IMR-90 (cell line): ENCODE measurements at regions not wholly inside any gene's neighbourhood (a gene's known extent, or its start where the extent isn't known, plus 50 kb on each side); places are given as distances from the start of the nearest gene placed in this dataset.

Experiments
- ATAC-seq: fragments of 200-7000 bp; cut with Tn5 transposase; 2 replicates; pipeline ENCODE4 v1.9.1; 2020; ENCODE audit warnings: low read depth, mild to moderate bottlenecking, moderate library complexity
- BruUV-seq: library from RNA; stranded (reverse); fragments of 400-500 nt; replicated peaks from 2 replicates; lab custom pipeline; 2021; lab: Mats Ljungman, UMichigan
- CTCF ChIA-PET: fragments of 300-600 bp; formaldehyde crosslinking; extraction: SDS; loops from one replicate; lab custom pipeline; 2021; ENCODE audit warnings: antibody characterized with exemption; lab: Yijun Ruan, JAX
- POLR2A ChIA-PET: fragments of 300-600 bp; sonication (Branson Sonifier 250); formaldehyde crosslinking; loops from one replicate; lab custom pipeline; 2022; ENCODE audit warnings: antibody characterized with exemption; ENCODE audit not compliant: unreplicated experiment; lab: Charles Lee
- DNase-seq: peaks from one replicate; pipeline ENCODE4 v3.0.0; 2013
- H2AFZ ChIP-seq: replicated peaks from 2 replicates; pipeline ENCODE3; 2013; ENCODE audit warnings: low read length, mild to moderate bottlenecking; ENCODE audit not compliant: poor library complexity
- H2AK5ac ChIP-seq: 2 replicates; pipeline ENCODE4 v1.6.1; 2013; ENCODE audit warnings: low read depth, low read length, inconsistent platforms
- H2AK9ac ChIP-seq: replicated peaks from 2 replicates; pipeline ENCODE3; 2013; ENCODE audit warnings: mild to moderate bottlenecking, low read depth, low read length, moderate library complexity; ENCODE audit not compliant: poor library complexity
- H2BK120ac ChIP-seq: 2 replicates; pipeline ENCODE4 v1.6.1; 2013; ENCODE audit warnings: low read depth, low read length, inconsistent platforms
- H2BK15ac ChIP-seq: 3 replicates; pipeline ENCODE4 v1.6.1; 2013; ENCODE audit warnings: low read depth, low read length, inconsistent platforms
- H2BK20ac ChIP-seq: 2 replicates; pipeline ENCODE4 v1.6.1; 2013; ENCODE audit warnings: low read depth, mild to moderate bottlenecking, inconsistent platforms, low read length, moderate library complexity
- H2BK5ac ChIP-seq: 2 replicates; pipeline ENCODE4 v1.6.1; 2013; ENCODE audit warnings: mild to moderate bottlenecking, low read depth, low read length, inconsistent platforms; ENCODE audit not compliant: poor library complexity, severe bottlenecking
- H3K14ac ChIP-seq: replicated peaks from 2 replicates; pipeline ENCODE4 v1.6.1; 2013; ENCODE audit warnings: low read depth, low read length, inconsistent platforms
- H3K18ac ChIP-seq: 2 replicates; pipeline ENCODE4 v1.6.1; 2013; ENCODE audit warnings: low read depth, low read length, control low read depth
- H3K23ac ChIP-seq: 2 replicates; pipeline ENCODE4 v1.6.1; 2013; ENCODE audit warnings: low read depth, low read length, inconsistent platforms
- H3K27ac ChIP-seq: 2 replicates; pipeline ENCODE4 v1.5.1; 2013; ENCODE audit warnings: mild to moderate bottlenecking, control low read depth, low read length; ENCODE audit not compliant: insufficient read depth
- H3K27me3 ChIP-seq: 2 replicates; pipeline ENCODE4 v1.6.1; 2013; ENCODE audit warnings: low read length; ENCODE audit not compliant: control insufficient read depth, insufficient read depth
- H3K36me3 ChIP-seq: 2 replicates; pipeline ENCODE4 v1.6.1; 2013; ENCODE audit warnings: low read length, mixed read lengths; ENCODE audit not compliant: control insufficient read depth, insufficient read depth
- H3K4ac ChIP-seq: 2 replicates; pipeline ENCODE4 v1.6.1; 2013; ENCODE audit warnings: low read depth, low read length, inconsistent platforms
- H3K4me1 ChIP-seq: 2 replicates; pipeline ENCODE4 v1.6.1; 2013; ENCODE audit warnings: low read length, mixed read lengths; ENCODE audit not compliant: control insufficient read depth, insufficient read depth
- H3K4me2 ChIP-seq: 2 replicates; pipeline ENCODE4 v1.6.1; 2013; ENCODE audit warnings: low read depth, mild to moderate bottlenecking, control low read depth, low read length, moderate library complexity
- H3K4me3 ChIP-seq: 2 replicates; pipeline ENCODE4 v1.5.1; 2013; ENCODE audit warnings: low read depth, mild to moderate bottlenecking, control low read depth, low read length, moderate library complexity; ENCODE audit not compliant: insufficient read depth
- H3K56ac ChIP-seq: 2 replicates; pipeline ENCODE4 v1.6.1; 2013; ENCODE audit warnings: low read length, inconsistent platforms; ENCODE audit not compliant: insufficient read depth; ENCODE audit errors: extremely low read depth
- H3K79me1 ChIP-seq, 2 experiments: 2 replicates each; pipeline ENCODE4 v1.6.1; 2013; ENCODE audit warnings: low read length in 2 of 2, inconsistent platforms in 1 of 2, low read depth in 1 of 2
- H3K9ac ChIP-seq: 2 replicates; pipeline ENCODE4 v1.6.1; 2013; ENCODE audit warnings: low read depth, low read length, control low read depth
- H3K9me1 ChIP-seq: 2 replicates; pipeline ENCODE4 v1.6.1; 2013; ENCODE audit warnings: low read length, inconsistent platforms; ENCODE audit not compliant: insufficient read depth
- H3K9me3 ChIP-seq: 2 replicates; pipeline ENCODE4 v1.6.1; 2013; ENCODE audit warnings: low read length; ENCODE audit not compliant: control insufficient read depth, insufficient read depth
- H4K20me1 ChIP-seq: 2 replicates; pipeline ENCODE4 v1.6.1; 2013; ENCODE audit warnings: low read length, inconsistent platforms; ENCODE audit not compliant: insufficient read depth
- H4K5ac ChIP-seq: 2 replicates; pipeline ENCODE4 v1.6.1; 2013; ENCODE audit warnings: mild to moderate bottlenecking, low read depth, low read length, control low read depth
- H4K8ac ChIP-seq, 2 experiments: 2 replicates each; pipeline ENCODE4 v1.6.1; 2013; ENCODE audit warnings: low read depth in 2 of 2, low read length in 2 of 2, control low read depth in 1 of 2, inconsistent platforms in 1 of 2
- H4K91ac ChIP-seq: 2 replicates; pipeline ENCODE4 v1.6.1; 2013; ENCODE audit warnings: low read depth, low read length, inconsistent platforms; ENCODE audit not compliant: insufficient read depth
- BHLHE40 ChIP-seq: fragments of 150-350 bp; IDR thresholded peaks from 2 replicates; pipeline ENCODE4 v1.6.1; 2016; ENCODE audit warnings: mild to moderate bottlenecking, low read depth, low read length
- CEBPB ChIP-seq: IDR thresholded peaks from 2 replicates; pipeline ENCODE4 v1.6.1; 2012; ENCODE audit warnings: low read depth, low read length, improper control_type of control experiment
- CHD1 ChIP-seq: IDR thresholded peaks from 2 replicates; pipeline ENCODE4 v1.6.1; 2012; ENCODE audit warnings: low read depth, low read length, improper control_type of control experiment
- FOS ChIP-seq: fragments of 150-350 bp; IDR thresholded peaks from 2 replicates; pipeline ENCODE4 v1.6.1; 2016; ENCODE audit warnings: low read depth, low read length
- MAFK ChIP-seq: IDR thresholded peaks from 2 replicates; pipeline ENCODE4 v1.6.1; 2012; ENCODE audit warnings: low read depth, low read length, improper control_type of control experiment
- MAZ ChIP-seq: IDR thresholded peaks from 2 replicates; pipeline ENCODE4 v1.6.1; 2012; ENCODE audit warnings: low read depth, mild to moderate bottlenecking, low read length, improper control_type of control experiment, moderate library complexity, borderline replicate concordance
- MXI1 ChIP-seq: IDR thresholded peaks from 2 replicates; pipeline ENCODE4 v1.6.1; 2012; ENCODE audit warnings: low read depth, mild to moderate bottlenecking, low read length, moderate library complexity, borderline replicate concordance
- POLR2A ChIP-seq: IDR thresholded peaks from 2 replicates; pipeline ENCODE4 v1.6.1; 2012; ENCODE audit warnings: mild to moderate bottlenecking, low read depth, low read length
- RAD21 ChIP-seq: IDR thresholded peaks from 2 replicates; pipeline ENCODE4 v1.6.1; 2012; ENCODE audit warnings: low read length, improper control_type of control experiment
- RCOR1 ChIP-seq: IDR thresholded peaks from 2 replicates; pipeline ENCODE4 v1.6.1; 2012; ENCODE audit warnings: mild to moderate bottlenecking, low read length, improper control_type of control experiment; ENCODE audit not compliant: insufficient replicate concordance
- RFX5 ChIP-seq: IDR thresholded peaks from 2 replicates; pipeline ENCODE4 v1.8.0; 2012; ENCODE audit warnings: low read depth, mild to moderate bottlenecking, low read length, moderate library complexity
- SMC3 ChIP-seq: fragments of 150-350 bp; IDR thresholded peaks from 2 replicates; pipeline ENCODE4 v1.6.1; 2016; ENCODE audit warnings: low read depth, mild to moderate bottlenecking, antibody characterized with exemption, low read length, moderate library complexity
- WGBS, 2 experiments: methylation state at CpG; one replicate each; pipeline versions ENCODE4 v1.1.5 to v1.1.7; 2013; ENCODE audit warnings: missing lambda C conversion rate in 2 of 2; ENCODE audit not compliant: insufficient read length in 1 of 2; ENCODE audit errors: extremely low coverage in 2 of 2; 5-methylcytosine and 5-hydroxymethylcytosine counted together
- dilution Hi-C: fragments of 300-500 bp; cut with HindIII; formaldehyde crosslinking; loops from one replicate; pipeline ENCODE4 v1.14.3; 2018; ENCODE audit warnings: low sequenced_read_pairs; ENCODE audit not compliant: unreplicated experiment
- in situ Hi-C: fragments of 300-500 bp; cut with MboI; formaldehyde crosslinking; loops from 3 replicates; pipeline ENCODE4 v1.14.3; 2019; ENCODE audit warnings: low sequenced_read_pairs, inconsistent platforms, mixed read lengths
- intact Hi-C: fragments of 100-400 bp; cut with micrococcal nuclease; formaldehyde crosslinking; loops from 2 replicates; pipeline ENCODE4 v1.10.0; 2022
- TF ChIP-seq, protein P1 (sequence below): conservative IDR thresholded peaks from 2 replicates; pipeline ENCODE4 v1.5.1; 2012; ENCODE audit warnings: mild to moderate bottlenecking, low read depth, low read length, improper control_type of control experiment
- TF ChIP-seq, protein P2 (sequence below): fragments of 150-350 bp; IDR thresholded peaks from 2 replicates; pipeline ENCODE4 v1.6.1; 2016; ENCODE audit warnings: low read depth, mild to moderate bottlenecking, low read length, moderate library complexity, borderline replicate concordance
- TF ChIP-seq, protein P3 (sequence below): fragments of 150-350 bp; IDR thresholded peaks from 2 replicates; pipeline ENCODE4 v1.6.1; 2017; ENCODE audit warnings: mild to moderate bottlenecking, antibody characterized with exemption, low read length, low read depth

DNA sequence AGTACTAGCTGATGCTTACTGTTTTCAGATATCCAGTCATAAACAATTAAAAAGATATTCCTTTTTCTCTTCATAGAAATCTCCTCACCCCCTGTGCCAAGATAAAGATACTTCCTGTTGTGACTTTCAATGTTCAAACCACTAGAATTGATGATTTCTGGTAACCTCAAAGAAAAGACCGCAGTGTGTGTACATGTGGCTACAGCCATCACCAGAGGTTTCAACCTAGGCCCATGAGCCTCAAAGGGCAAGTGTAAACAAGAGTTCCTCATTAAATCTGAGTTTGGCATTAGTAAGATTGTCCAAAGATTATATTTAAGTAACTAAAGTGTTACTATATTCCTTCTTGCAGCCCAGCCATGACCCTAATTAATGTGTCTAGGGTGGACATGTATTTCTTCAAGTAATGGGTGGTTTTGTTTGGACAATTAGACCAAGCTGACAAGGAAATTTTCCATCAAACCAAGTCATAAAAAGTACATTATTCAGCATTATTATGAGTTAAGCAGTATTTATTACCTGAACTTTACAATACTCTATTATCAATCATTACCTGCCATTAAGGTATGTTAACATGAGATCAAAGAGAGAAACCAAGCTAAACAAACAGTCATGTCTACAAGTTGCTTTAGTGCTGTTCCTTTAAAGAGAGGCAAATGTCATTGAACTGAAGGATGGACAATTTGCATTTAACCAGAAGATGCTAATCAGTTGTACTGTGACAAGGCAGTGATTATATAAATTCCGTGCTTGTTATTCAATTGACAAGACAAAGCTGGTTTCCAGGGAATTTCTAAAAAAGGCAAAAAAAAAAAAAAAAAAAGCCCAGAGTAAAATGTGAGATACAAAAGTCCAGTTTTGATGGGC, 382.7 kb downstream of the LNPK start:
- Histone ChIP-seq H4K8ac (no peak overlapping the region), H2BK15ac (no peak overlapping the region), H4K91ac (no peak overlapping the region), H3K9me3 (no peaks in the 10 kb centered on the region), H2AK5ac (no peak overlapping the region), H3K4ac (no peak overlapping the region), H4K20me1 (no peaks in the 10 kb centered on the region), H3K4me1 (no peaks in the 10 kb centered on the region), H3K4me3 (no peak overlapping the region), H2BK120ac (no peak overlapping the region), H3K36me3 (no peaks in the 10 kb centered on the region), H2AFZ (no peak overlapping the region), H3K9me1 (no peaks in the 10 kb centered on the region), H3K9ac (no peak overlapping the region), H3K23ac (no peak overlapping the region), H3K4me2 (no peak overlapping the region), H2BK20ac (no peak overlapping the region), H3K56ac (no peak overlapping the region), H3K14ac (no peak overlapping the region), H2BK5ac (no peak overlapping the region), H3K79me1 (no peaks in the 10 kb centered on the region), H3K27me3 (no peaks in the 10 kb centered on the region), H4K5ac (no peak overlapping the region), H3K18ac (no peak overlapping the region), H2AK9ac (no peak overlapping the region), H3K27ac (no peak overlapping the region)
- dilution Hi-C loops (no loop called here), in situ Hi-C loops (no loop called here), intact Hi-C loops (no loop called here)
- WGBS, 2 experiments, result no CpG with 5 or more reads among the region's 2 CpGs
- POLR2A ChIA-PET, result interaction anchor here (0.6 kb wide), 1 partner anchor 53 kb away, joined by 3 read pairs; no protein-coding TSS in a partner anchor
- ATAC-seq (no peak), DNase-seq (no peak)
- TF ChIP-seq SMC3 (no peak), BHLHE40 (no peak), RCOR1 (no peak), RFX5 (no peak), CEBPB (no peak), MXI1 (no peak), POLR2A (no peak), FOS (no peak), MAFK (no peak), RAD21 (no peak), MAZ (no peak), CHD1 (no peak)
- TF ChIP-seq, protein P1, sequence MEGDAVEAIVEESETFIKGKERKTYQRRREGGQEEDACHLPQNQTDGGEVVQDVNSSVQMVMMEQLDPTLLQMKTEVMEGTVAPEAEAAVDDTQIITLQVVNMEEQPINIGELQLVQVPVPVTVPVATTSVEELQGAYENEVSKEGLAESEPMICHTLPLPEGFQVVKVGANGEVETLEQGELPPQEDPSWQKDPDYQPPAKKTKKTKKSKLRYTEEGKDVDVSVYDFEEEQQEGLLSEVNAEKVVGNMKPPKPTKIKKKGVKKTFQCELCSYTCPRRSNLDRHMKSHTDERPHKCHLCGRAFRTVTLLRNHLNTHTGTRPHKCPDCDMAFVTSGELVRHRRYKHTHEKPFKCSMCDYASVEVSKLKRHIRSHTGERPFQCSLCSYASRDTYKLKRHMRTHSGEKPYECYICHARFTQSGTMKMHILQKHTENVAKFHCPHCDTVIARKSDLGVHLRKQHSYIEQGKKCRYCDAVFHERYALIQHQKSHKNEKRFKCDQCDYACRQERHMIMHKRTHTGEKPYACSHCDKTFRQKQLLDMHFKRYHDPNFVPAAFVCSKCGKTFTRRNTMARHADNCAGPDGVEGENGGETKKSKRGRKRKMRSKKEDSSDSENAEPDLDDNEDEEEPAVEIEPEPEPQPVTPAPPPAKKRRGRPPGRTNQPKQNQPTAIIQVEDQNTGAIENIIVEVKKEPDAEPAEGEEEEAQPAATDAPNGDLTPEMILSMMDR, result no peak
- TF ChIP-seq, protein P2, sequence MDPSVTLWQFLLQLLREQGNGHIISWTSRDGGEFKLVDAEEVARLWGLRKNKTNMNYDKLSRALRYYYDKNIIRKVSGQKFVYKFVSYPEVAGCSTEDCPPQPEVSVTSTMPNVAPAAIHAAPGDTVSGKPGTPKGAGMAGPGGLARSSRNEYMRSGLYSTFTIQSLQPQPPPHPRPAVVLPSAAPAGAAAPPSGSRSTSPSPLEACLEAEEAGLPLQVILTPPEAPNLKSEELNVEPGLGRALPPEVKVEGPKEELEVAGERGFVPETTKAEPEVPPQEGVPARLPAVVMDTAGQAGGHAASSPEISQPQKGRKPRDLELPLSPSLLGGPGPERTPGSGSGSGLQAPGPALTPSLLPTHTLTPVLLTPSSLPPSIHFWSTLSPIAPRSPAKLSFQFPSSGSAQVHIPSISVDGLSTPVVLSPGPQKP, result no peak
- TF ChIP-seq, protein P3, sequence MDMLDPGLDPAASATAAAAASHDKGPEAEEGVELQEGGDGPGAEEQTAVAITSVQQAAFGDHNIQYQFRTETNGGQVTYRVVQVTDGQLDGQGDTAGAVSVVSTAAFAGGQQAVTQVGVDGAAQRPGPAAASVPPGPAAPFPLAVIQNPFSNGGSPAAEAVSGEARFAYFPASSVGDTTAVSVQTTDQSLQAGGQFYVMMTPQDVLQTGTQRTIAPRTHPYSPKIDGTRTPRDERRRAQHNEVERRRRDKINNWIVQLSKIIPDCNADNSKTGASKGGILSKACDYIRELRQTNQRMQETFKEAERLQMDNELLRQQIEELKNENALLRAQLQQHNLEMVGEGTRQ, result no peak
- no TSS peak for BruUV-seq
- CTCF ChIA-PET, result no interaction called here
